Fibroblast of gingiva (primary cell): ENCODE measurements at regions not wholly inside any gene's neighbourhood (a gene's known extent, or its start where the extent isn't known, plus 50 kb on each side); places are given as distances from the start of the nearest gene placed in this dataset.

ENCODE experiments used
- DNase-seq: peaks from one replicate; pipeline ENCODE4 v3.0.0-alpha.2; 2011; ENCODE audit warnings: low read depth

DNA sequence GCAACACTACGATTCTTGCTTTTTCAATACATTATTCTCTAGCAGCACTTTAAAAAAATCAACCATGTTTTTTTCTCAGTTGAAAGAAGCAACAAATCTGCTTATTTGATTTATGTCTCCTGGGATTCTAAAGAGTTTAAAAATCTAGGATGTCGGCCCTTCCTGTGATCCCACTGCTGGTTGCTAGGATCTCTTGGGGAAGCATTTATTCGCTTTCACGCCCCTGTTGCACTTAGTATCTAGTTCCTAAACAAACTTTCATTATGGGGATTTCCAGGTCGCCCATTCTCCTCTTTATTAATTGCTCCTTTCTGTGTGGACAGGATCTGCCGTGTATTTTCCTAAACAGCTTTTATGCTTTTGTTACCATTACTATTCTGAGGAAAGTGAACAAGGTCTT is 313.5 kb downstream of the AGTPBP1 start:
- DNase-seq = no peak

DNA sequence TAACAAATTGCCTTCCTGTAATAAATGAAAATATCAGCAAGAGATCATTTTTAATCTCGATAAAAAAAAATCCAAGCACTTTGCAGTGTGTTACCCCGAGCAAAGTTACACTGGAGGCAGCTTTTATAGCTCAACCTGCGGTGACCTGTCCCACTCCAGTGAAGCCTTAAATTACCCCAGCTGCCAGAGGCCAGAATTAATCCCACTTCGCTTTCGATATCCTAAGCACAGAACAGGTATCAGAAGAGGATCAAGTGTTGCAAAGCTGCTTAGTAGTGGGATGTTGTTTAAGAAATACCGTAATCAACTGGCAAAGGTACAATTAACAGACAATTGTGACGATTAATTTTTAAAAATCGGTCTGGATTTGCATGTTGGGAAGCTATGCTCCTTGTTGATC is 314.0 kb downstream of the AGTPBP1 start:
- DNase-seq = no peak

DNA sequence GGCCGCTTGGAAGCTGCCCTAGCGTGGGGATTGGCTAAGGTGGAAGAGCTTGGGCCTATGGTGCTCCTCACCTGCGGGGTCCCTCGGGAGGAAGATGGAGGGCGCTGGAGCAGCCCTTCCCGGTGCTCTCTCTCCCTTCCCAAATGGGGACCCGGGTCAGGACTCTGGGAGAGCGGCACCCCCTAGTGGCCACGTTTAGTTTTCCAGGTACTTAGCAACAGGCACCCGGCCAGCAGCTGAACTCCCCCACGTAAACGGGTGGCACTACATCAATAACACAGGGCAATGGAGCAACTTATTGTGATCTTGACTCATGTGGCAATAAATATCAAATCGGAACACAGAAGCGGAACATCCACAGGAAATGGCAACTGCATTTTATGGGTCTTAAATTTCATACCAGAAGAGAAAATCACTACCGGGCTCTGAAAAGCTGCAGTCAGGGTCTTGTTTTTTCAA is 316.6 kb downstream of the AGTPBP1 start:
- DNase-seq = peak; percentile 30

DNA sequence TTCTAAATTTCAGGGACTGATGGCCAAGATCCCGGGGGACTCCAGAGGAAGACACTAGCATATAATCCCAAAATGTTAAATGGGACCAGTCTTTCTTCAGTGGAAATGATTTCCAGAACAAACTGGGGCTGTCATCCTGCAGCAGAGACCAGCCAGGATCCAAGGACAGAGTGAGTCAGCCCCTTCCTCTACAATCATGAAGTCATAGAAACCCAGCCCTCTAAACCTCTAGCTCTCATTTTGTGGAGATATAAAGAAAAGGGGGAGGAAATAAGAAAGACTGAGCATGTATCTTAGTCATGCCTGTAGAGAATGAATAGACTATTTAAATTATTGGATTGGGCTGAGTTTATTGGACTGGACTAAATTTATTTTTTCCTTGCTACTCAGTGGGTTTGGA is 318.3 kb downstream of the AGTPBP1 start:
- DNase-seq = no peak

DNA sequence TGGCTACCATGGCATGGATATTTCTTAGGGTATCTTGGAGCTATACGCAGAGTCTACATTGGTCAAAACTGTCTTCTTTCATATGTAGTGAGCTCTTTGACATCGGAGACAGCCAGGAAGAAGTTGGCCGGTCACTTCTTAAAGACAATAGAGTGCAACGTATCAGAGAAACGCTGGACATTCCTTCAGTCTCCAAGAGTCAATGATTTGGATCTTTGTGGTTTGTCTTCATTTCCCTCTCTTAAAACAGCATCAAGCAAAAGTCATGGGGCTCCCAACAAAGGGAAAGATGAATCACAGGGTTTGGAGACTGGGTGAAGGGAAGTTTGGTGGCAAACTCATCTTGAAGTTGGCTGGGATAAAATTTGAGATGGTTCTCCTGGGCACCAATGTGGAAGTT is 320.1 kb downstream of the AGTPBP1 start:
- DNase-seq = no peak

DNA sequence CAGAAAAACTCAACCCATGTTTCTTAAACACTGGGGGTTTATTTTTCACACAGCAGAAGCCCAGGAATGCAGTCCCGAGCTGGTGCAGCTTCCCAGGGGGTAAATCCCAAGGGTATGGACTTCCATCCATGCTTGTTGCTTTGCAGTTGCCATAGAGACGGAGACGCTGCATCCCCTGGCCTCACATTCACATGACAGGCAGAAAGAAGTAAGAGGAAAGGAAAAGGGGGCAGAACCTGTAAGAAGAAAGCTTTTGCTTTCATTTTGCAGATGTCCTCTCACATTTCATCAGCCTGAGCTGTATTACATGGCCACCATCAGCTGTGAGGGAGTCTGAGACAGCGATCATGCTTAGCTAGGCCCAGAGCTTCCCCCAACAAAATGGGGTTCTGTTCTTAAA is 321.0 kb downstream of the AGTPBP1 start:
- peak; percentile 19 for DNase-seq

DNA sequence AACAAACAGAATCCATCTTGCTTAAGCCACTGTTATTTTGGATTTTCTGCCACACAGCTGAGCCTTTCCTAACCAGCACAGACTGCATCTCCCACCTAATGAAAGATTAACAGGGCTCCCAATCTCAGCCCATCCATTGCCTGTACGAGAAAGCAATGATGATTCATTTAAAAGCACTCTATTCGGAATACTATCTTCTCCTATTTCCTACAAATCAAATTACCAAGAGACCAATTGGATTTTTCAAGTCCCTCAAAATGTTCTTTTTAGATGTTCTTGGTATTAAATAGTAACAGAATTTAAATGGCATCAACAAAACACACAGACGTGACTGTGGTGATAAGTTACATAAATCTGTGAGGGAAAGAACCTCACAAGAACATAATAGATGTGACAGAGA is 324.1 kb downstream of the AGTPBP1 start:
- no peak for DNase-seq

DNA sequence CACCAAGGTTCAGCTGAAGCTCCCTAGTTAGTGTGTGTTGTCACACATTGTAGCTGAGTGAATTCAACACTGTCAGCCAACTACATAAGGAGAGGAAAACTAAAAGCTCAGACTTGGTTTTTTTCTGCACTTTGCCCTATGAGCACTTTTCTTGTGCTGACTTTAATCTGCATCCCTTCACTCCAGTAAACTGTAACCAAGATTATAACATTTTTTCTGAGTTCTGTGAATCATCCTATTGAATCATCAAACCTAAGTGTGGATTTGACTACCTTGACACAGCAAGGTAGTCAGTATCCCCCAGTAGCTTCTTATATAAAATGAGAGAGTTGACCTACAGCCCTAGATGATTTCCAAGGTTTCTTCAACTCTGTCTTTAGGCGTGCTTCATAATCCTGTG is 325.0 kb downstream of the AGTPBP1 start:
- no peak for DNase-seq

DNA sequence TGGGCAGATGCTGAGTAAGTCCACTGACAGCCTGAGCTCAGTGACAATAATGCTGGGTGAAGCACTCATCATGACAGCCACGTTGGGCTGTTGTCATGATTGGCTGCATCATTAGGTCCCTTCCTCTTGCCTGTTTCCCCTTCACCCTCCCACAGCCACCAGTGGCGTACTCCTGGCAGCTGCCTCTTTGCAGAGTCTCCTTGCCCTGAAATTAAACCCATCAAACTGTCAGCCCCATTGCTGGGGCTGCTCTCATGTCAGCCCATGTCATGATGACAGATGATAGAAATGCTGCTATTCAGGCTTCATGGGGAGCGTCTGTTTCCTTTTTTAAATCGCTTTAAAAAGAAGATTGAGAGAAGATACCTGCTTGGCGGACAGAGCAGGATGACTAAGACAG is 327.4 kb downstream of the AGTPBP1 start:
- no peak for DNase-seq

DNA sequence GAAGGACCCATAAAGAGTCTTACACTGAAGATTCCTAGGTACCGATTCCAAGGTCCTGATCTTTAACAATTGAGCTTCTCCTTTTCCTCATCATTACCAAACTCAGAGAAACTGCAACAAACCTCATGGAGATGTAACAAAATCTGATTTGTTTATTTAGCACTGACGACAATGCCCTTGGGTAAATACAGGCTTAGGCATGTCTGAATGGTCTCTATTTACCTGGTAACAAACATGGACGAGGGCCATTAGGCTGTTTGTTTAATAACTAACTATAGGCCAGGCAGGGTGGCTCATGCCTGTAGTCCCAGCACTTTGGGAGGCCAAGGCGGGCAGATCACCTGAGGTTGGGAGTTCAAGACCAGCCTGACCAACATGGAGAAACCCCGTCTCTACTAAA is 333.3 kb downstream of the AGTPBP1 start:
- DNase-seq = no peak

DNA sequence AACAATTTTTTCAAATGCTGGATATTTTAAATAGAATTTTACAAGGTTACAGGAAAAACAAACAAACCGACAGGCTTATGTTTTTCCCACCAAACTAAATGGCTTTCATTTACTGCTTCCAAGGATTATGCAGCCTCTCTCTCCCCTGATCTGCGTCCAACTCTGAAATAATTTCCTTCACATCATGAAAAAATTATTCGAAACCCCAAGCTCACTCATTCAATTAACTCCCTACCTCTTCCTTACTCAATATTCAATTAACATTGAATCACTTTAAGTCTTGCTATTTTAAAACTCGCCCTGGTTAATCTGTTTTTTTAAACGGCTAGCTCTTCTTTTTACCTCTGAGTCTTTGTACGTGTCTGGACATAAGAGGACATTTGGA is 336.2 kb downstream of the AGTPBP1 start:
- no peak for DNase-seq

DNA sequence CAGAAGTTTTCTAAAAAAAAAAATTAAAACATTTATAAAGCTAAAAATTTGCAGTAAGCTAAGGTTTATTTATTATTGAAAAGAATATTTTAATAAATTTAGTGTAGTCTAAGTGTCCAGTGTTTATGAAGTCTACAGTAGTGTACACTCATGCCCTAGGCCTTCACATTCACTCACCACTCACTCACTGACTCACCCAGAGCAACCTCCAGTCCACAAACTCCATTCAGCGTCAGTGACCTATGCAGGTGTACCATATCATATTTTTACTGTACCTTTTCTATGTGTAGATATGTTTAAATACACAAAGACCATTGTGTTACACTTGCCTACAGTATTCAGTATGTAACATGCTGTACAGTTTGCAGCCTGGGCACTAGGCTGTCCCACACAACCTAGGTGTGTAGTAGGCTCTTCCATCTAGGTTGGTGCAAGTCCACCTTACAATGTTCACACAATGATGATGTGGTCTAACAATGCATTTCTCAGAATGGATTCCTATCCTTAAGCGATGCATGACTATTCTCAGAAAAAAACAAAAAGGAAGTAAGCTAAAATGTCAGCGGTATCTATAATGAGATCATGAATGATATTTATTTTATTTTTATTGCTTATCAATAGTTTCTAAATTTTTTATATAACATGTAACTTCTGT is 336.7 kb downstream of the AGTPBP1 start:
- no peak for DNase-seq

DNA sequence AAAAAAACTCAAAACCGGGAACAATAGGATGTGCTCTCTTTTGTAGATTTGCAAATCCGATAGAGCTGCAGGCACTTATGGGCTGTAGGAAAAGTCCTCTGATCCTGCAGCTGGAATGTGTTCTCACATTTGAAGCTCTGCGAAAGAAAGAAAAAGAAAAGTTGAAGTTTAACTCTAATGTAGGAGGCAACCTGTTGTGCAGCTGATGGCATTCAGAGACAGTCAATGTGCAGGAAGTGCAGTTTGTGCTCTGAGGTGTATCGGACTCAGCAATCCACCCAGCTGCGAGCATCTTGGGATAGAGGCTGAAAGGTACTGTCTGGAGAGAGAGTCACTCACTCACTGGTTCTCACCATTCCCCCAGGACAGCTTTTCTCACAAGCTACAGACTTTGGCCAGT is 339.2 kb downstream of the AGTPBP1 start:
- DNase-seq = no peak

DNA sequence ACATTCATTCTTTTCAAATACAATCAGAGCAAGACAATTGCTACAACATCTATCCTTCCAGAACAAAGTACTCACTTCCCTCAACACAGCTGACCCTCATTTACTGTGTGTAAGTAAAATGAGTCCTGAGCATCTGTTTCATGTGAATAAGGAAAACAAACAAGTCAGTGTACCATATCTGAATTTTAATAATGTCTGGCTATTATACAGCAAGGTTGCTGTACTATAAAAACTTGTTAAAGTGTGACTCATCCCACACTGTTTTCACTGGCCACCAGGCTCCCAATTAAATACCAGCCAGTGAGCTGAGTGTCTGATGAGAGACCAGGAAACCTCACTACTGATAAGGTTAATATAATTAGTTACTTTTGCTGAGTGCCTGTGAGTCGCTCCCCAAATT is 339.8 kb downstream of the AGTPBP1 start:
- DNase-seq = peak; percentile 24

DNA sequence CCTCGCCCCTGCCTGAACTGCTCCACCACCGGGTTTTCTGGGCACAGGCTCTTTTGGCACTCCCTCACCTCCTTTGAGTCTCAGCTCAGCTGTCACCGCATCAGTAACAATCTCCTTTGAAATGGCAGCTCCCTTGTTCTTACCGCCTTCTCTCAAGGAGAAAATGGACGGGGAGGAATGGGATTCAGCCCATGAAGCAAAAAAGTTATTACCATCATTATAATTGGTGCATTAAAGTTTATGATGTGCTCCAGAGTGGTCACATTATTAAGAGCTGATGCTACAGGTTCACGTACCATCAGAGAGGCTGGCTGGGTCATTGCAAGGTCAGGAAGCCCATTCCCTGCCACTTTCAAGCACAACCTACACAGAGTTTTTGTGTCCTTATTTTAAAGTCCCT is 344.7 kb downstream of the AGTPBP1 start:
- no peak for DNase-seq

DNA sequence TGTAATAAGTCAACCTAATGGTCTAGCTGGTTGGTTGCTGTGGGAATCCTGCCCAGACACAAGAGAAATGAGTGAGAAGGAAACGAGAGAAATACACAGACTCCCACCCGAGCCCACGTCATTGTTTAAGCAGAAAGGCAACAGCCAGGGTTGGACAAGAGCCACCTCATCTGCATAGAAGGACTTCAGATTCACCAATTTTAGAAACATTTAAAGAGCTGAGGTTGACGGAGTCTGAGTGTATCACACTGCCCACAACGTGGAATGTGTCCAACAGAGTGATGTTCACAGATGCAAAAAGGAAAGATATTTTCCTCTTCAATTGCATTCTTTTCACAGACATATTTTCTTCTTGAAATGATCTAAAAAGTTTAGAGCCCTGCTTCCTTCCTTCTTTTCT is 349.5 kb downstream of the AGTPBP1 start:
- DNase-seq = no peak

DNA sequence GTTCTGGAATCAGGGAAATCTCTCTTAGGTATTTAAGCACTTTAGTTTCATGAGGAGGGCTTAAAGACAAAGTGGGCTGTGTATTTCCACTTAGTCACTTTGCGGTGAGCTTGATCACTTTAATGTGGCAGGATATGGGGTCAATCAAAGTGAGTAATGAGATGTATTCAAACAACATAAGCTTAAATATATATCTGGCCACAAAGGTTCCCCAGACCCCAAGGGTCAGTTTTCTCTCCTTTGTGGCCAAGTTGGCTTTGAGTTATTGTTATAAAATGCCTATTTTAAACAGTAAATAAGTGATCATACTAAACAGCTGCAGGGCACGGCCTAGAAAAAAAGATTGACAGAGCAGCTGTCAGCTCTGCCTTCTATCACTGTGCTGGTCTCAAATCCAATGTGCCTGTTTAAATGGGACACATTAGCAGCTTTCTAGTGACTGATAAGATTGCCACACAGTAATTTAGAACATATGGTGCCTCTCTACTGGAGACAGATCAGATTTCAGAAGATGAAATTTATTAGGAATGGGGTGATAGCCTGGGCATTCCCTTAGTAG is 363.9 kb downstream of the AGTPBP1 start:
- no peak for DNase-seq

DNA sequence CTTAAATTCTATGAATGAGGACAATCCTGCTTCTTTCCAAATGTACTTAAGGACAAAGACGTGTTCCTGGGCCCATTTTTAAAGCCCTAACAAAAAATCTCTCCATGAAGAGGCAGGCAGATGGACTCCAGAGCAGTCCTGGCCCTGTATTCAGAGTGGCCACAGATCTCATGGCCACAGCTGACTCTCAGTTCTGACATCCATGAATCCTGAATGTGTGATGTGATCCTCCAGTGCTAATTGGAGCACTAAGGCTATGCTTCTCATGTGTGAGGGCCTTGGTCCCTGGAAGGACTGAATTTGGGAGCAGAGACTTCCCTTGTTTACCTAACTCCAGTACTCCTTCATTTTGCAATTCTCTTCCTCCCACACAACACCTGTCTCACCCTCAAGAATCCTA is 373.0 kb downstream of the AGTPBP1 start:
- no peak for DNase-seq

DNA sequence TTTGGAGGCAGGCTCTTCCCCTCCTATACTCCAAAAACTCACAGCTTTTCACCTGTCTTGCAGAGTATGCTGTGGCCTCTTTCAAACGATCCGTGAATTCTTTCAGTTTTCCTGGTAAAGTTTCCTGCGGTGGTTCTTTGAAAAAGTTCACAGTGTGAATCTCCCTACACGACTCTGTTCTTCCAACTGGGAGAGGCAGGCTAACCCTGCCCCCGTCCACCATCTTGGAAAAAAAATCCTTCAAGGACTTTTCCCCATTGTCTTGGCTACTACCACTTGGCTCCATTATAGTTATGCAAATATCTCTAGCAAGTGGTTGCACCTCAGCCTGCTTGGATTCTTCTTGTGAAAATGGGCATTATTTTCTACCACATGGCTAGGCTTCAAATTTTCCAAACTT is 382.6 kb downstream of the AGTPBP1 start:
- no peak for DNase-seq

DNA sequence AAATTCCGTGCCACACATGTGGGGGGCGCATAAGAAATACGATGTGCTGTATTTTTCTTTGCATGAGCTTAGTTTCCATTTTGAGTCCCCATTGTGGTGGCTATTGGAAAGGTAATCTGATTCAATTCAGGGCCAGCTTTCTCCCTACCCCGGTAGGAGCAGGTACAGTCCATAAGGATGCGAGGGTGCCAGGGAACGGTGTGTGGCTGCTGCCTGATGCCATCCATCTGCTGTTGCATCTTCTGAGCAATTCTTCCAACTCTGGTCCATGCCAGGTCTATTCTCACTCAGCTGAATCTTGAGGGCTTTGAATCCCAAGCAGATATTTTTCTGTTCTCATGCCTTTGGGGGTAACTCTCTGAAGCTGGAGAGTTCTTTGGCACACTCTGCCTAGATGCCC is 392.7 kb downstream of the AGTPBP1 start:
- no peak for DNase-seq

DNA sequence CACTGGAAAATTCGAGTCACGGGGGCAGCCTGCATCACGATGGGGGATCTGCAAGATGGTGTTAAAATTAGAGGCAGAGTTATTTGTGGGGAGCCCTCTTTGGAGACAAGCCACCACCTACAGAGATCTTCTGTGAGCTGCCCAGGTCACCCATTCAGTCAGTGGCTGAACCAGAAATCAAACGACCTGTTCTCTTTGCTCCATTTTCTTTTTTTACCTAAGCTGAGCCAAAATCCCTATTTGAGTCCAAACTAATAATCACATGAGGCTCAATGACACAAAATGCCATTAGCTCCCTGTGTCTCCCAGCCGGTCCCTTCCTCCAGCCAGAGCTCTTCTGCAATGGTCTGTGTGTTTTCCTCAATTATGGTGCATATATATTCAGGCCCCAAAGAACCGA is 394.2 kb downstream of the AGTPBP1 start:
- DNase-seq = no peak

DNA sequence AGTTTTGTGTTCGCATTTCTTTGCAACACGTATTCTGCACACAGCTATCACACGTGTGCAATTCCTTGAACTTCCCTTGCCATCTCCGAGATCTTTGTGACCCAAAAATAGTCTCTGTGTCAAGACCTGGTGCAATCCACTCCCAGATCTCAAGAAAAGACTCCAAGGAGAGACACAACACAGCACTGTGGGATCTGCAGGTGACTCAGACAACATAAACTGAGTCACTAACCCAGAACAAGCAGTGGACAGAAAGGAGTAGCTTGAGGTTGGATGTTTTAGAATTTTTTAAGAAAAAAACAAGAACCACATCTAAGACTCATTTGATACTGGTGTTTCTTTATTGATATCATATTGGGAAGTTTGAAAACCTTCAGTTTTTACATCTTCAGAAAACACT is 396.9 kb downstream of the AGTPBP1 start:
- DNase-seq = no peak

DNA sequence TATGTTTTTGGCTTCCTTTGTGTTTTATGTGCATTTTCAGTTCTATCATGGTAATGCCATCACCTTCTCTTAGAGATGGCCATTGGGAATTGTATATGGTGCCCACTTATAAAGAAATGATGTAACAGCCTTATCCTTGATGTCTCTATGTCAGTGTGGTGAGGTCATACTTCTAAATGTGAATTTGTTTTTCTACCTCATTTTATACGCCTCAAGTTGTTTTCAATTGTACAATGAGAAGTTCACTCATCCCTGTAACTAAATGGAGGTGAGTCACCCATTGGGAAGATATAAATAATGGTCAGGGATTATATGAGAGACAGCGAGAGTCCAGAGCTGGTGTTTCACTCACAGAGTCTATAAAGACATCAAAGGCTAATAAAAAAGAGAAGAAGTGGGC is 402.4 kb downstream of the AGTPBP1 start:
- no peak for DNase-seq

DNA sequence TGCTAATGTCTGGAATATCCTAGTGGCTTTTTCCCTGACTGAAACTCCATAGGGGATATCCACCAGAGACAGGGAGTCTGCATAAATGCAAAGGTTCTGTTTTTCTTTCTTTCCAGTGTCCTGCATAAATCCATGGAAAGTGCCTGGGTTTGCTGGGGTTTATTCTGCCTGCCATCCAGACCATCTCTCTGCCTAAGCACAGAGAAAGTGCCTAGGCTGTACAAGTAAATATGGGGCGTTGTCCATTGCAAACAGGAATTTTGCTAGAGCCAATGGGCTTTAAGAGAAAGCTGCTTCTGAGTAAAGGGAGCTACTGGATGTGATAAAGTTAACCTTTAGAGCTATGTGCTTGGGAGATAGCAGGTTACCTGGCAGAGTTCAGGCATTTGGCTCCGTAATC is 407.5 kb downstream of the AGTPBP1 start:
- no peak for DNase-seq
